ENCODE measurements at regions not wholly inside any gene's neighbourhood (a gene's known extent, or its start where the extent isn't known, plus 50 kb on each side); places are given as distances from the start of the nearest gene placed in this dataset.

DNA sequence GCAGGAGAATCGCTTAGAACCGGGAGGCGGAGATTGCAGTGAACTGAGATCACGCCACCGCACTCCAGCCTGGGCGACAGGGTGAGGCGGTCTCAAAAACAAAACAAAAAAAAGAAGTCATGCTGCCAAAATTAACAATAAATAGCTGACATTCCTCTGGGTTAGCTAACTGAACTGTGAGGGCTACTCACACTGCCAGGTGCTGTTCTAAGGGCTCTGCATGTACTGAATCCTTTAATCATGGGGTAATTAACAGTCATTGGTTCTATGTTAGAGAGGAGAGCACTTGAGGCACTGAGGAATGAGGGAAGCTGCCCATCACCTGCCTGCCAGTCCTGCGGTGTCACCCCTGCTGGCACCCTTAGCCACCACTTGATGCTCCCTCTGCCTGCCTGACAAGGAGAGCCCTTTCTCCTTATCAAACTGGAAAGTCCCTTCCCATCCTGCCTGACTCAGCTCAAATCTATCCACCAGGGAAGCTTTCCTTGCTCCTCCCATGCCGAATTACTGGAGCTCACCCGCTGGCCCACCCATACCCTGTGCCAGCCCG is 73.0 kb upstream of the RIOK3 start:
- TF ChIP-seq, protein P1, sequence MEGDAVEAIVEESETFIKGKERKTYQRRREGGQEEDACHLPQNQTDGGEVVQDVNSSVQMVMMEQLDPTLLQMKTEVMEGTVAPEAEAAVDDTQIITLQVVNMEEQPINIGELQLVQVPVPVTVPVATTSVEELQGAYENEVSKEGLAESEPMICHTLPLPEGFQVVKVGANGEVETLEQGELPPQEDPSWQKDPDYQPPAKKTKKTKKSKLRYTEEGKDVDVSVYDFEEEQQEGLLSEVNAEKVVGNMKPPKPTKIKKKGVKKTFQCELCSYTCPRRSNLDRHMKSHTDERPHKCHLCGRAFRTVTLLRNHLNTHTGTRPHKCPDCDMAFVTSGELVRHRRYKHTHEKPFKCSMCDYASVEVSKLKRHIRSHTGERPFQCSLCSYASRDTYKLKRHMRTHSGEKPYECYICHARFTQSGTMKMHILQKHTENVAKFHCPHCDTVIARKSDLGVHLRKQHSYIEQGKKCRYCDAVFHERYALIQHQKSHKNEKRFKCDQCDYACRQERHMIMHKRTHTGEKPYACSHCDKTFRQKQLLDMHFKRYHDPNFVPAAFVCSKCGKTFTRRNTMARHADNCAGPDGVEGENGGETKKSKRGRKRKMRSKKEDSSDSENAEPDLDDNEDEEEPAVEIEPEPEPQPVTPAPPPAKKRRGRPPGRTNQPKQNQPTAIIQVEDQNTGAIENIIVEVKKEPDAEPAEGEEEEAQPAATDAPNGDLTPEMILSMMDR (conservative IDR thresholded peaks at IDR 0.05 in 1 of 2, IDR thresholded peaks at IDR 0.05 in 1 of 2; ENCODE audit: low read depth in 1 of 2, low read length in 2 of 2): no peak
- TF ChIP-seq EZH2 (IDR thresholded peaks at IDR 0.05; ENCODE audit: low read length, missing control alignments): no peak

Data from fibroblast of lung (primary cell).